Panc1 (cell line): ENCODE measurements at regions not wholly inside any gene's neighbourhood (a gene's known extent, or its start where the extent isn't known, plus 50 kb on each side); places are given as distances from the start of the nearest gene placed in this dataset.

Source experiments
- CTCF ChIP-seq: fragments of 450-650 bp; IDR thresholded peaks from 2 replicates; pipeline ENCODE4 v1.5.1; 2017; ENCODE audit warnings: mild to moderate bottlenecking
- TCF7L2 ChIP-seq: IDR thresholded peaks from 2 replicates; pipeline ENCODE4 v1.6.1; 2011; ENCODE audit warnings: mild to moderate bottlenecking, low read depth, low read length, inconsistent platforms

- TF ChIP-seq TCF7L2, result no peak
- TF ChIP-seq CTCF, result no peak
These were observed 442.2 kb upstream of the CELF4 start for GRCh38 chr18:38007676-38008330.
